Hepatocyte (in vitro differentiated cells): ENCODE measurements at regions not wholly inside any gene's neighbourhood (a gene's known extent, or its start where the extent isn't known, plus 50 kb on each side); places are given as distances from the start of the nearest gene placed in this dataset.

Experiments
- DNase-seq: peaks from one replicate; pipeline ENCODE4 v3.0.0-alpha.2; 2016; ENCODE audit warnings: low spot score
- H2AFZ ChIP-seq: fragments of 200-600 bp; sonication (generic); 2 replicates; pipeline ENCODE4 v1.6.0; 2016; ENCODE audit warnings: antibody characterized with exemption, mild to moderate bottlenecking
- H3K27ac ChIP-seq: fragments of 200-600 bp; sonication (generic); 2 replicates; pipeline ENCODE4 v1.5.1; 2016; ENCODE audit warnings: mild to moderate bottlenecking
- H3K27me3 ChIP-seq: fragments of 200-600 bp; sonication (generic); 2 replicates; pipeline ENCODE4 v1.6.1; 2016
- H3K36me3 ChIP-seq: fragments of 200-600 bp; sonication (generic); replicated peaks from 2 replicates; pipeline ENCODE4 v1.5.1; 2016; ENCODE audit warnings: low read depth; ENCODE audit not compliant: insufficient read depth
- H3K4me1 ChIP-seq: fragments of 200-600 bp; sonication (generic); 2 replicates; pipeline ENCODE4 v1.5.1; 2016; ENCODE audit warnings: mild to moderate bottlenecking, moderate library complexity; ENCODE audit not compliant: insufficient read depth
- H3K4me2 ChIP-seq: fragments of 200-600 bp; sonication (generic); 2 replicates; pipeline ENCODE4 v1.6.0; 2016
- H3K4me3 ChIP-seq: fragments of 200-600 bp; sonication (generic); 2 replicates; pipeline ENCODE4 v1.5.1; 2016; ENCODE audit warnings: mild to moderate bottlenecking
- H3K79me2 ChIP-seq: fragments of 200-600 bp; sonication (generic); 2 replicates; pipeline ENCODE4 v1.6.0; 2017; ENCODE audit warnings: mild to moderate bottlenecking
- H3K9me2 ChIP-seq: fragments of 200-600 bp; sonication (generic); replicated peaks from 2 replicates; pipeline ENCODE4 v1.6.0; 2017; ENCODE audit warnings: mild to moderate bottlenecking; ENCODE audit not compliant: insufficient read depth
- H3K9me3 ChIP-seq: fragments of 200-600 bp; sonication (generic); 2 replicates; pipeline ENCODE4 v1.5.1; 2016; ENCODE audit warnings: low read depth, mild to moderate bottlenecking
- H4K20me1 ChIP-seq: fragments of 200-600 bp; sonication (generic); 2 replicates; pipeline ENCODE4 v1.6.0; 2016; ENCODE audit warnings: mild to moderate bottlenecking; ENCODE audit not compliant: insufficient read depth, poor library complexity, severe bottlenecking
- CTCF ChIP-seq: fragments of 200-600 bp; sonication (generic); IDR thresholded peaks from 2 replicates; pipeline ENCODE4 v1.5.1; 2016; ENCODE audit warnings: antibody characterized with exemption, mild to moderate bottlenecking; ENCODE audit not compliant: poor library complexity
- EZH2 ChIP-seq: fragments of 200-600 bp; sonication (generic); IDR thresholded peaks from 2 replicates; pipeline ENCODE4 v1.6.1; 2016; ENCODE audit warnings: antibody characterized with exemption, mild to moderate bottlenecking, borderline replicate concordance
- EZH2phosphoT487 ChIP-seq: fragments of 200-600 bp; sonication (generic); IDR thresholded peaks from one replicate; pipeline ENCODE4 v1.6.1; 2018; ENCODE audit warnings: antibody characterized with exemption, mild to moderate bottlenecking, low read depth, moderate library complexity; ENCODE audit not compliant: unreplicated experiment, severe bottlenecking
- WGBS: methylation state at CpG from one replicate; pipeline ENCODE4 v1.1.6; 2016; ENCODE audit warnings: low lambda C conversion rate; ENCODE audit errors: missing lambda C conversion rate; 5-methylcytosine and 5-hydroxymethylcytosine counted together

DNA sequence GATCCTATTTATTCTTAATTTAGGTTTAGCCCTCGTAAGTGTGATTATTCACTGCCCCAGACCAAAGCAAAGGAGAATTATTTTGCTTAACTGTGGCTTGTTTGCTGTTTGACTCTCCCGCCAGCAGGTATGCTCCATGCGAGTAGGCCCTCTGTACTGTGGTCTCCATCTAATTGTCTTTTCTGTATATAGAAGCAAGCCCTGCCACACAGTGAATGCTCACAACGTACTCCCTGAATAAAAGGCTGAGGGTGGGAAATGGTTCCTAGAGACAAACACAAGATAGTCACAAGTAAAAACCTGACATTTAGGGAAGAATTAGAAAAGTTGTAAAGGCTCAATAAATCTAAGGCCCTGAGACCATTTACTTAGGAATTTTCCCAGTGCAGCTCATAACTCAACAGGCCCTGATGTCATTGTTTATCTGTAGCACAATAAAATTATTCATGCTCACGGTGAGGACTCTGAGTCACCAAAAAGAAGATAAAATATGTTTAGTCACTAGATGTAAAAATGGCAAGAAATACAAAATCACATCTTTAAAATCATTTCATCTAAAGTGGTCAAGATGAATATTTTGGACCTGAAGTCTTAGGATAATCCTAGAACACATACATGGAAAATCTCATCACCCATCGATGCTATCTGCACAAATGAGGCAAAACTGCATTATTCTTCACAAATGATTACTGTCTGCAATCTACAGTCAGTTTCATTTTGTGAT is 473.2 kb downstream of the ENC1 start:
- H3K36me3 ChIP-seq: no peaks in the 10 kb centered on the region
- no peaks in the 10 kb centered on the region for H3K79me2 ChIP-seq
- H3K4me1 ChIP-seq: peaks cover 10% of the 10 kb centered on the region
- peak overlapping the region; percentile 60 for H3K27ac ChIP-seq
- no peaks in the 10 kb centered on the region for H3K9me2 ChIP-seq
- no peak overlapping the region for H3K4me3 ChIP-seq
- no peak overlapping the region for H2AFZ ChIP-seq
- no peaks in the 10 kb centered on the region for H3K27me3 ChIP-seq
- no peaks in the 10 kb centered on the region for H4K20me1 ChIP-seq
- DNase-seq: peak; percentile 29
- H3K9me3 ChIP-seq: no peaks in the 10 kb centered on the region
- no peak overlapping the region for H3K4me2 ChIP-seq
- TF ChIP-seq EZH2phosphoT487: no peak
- no peak for TF ChIP-seq CTCF
- TF ChIP-seq EZH2: no peak
- WGBS: 64% methylated on average over 6 of the region's 6 CpGs

DNA sequence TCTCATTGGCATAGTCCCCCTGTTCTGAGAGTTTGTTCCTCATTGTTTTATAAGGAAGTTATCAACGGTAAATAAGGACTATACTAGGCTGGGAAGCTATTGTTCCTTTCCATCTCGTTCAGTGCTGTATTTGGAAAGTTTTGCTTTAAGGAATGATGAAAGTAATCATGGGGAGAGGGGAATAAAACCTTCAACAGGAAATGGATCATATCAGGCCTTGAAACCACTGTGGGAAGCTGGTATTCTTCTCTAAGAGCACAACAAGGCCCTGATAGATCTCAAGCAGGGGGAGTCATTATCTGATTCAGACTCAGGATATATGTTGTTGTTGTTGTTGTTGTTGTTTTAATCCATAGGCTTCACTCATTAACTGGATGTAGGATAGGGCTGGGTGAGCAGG is 474.5 kb downstream of the ENC1 start:
- TF ChIP-seq CTCF (no peak), EZH2phosphoT487 (no peak), EZH2 (no peak)
- Histone ChIP-seq H3K4me3 (no peak overlapping the region), H3K36me3 (no peaks in the 10 kb centered on the region), H3K27me3 (no peaks in the 10 kb centered on the region), H3K4me1 (peaks cover 10% of the 10 kb centered on the region), H3K4me2 (no peak overlapping the region), H4K20me1 (no peaks in the 10 kb centered on the region), H3K27ac (no peak overlapping the region), H3K9me2 (no peaks in the 10 kb centered on the region), H3K79me2 (no peaks in the 10 kb centered on the region), H3K9me3 (no peaks in the 10 kb centered on the region), H2AFZ (no peak overlapping the region)
- 78% methylated on average over 2 of the region's 2 CpGs for WGBS
- no peak for DNase-seq

GRCh38 chr5:74164725-74165235 is 475.7 kb downstream of the ENC1 start:
- Histone ChIP-seq H3K4me1 (peaks cover 10% of the 10 kb centered on the region), H3K4me3 (no peak overlapping the region), H2AFZ (no peak overlapping the region), H3K27ac (no peak overlapping the region), H3K9me2 (no peaks in the 10 kb centered on the region), H3K36me3 (no peaks in the 10 kb centered on the region), H3K27me3 (no peaks in the 10 kb centered on the region), H3K9me3 (no peaks in the 10 kb centered on the region), H4K20me1 (no peaks in the 10 kb centered on the region), H3K4me2 (no peak overlapping the region), H3K79me2 (no peaks in the 10 kb centered on the region)
- 85% methylated on average over 3 of the region's 3 CpGs for WGBS
- TF ChIP-seq EZH2phosphoT487: no peak
- TF ChIP-seq CTCF: no peak
- no peak for TF ChIP-seq EZH2
- DNase-seq: no peak
